ENCODE measurements at regions not wholly inside any gene's neighbourhood (a gene's known extent, or its start where the extent isn't known, plus 50 kb on each side); places are given as distances from the start of the nearest gene placed in this dataset.

DNA sequence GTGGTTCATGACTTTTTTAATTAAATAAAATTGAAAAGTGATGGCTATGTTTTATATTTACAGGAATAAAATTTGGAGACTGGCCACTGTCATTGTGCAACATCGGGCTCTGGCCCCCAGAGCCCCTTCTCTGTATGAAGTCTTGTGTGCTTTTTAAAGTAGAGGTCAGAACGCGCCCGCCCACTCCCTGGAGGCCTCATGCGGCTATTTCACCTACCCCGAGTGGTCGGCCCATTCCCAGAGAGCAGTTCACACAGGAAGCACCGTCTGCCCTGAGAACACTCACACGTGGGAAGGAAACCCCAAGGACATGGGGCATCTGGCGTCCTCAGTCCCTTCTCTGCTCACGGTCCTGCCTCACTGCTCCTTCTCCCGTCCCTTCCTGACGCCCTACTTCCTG, 296.9 kb upstream of the SALL3 start:
- Histone ChIP-seq H3K9ac (ENCODE audit: control insufficient read depth, extremely low read depth, insufficient read depth, low read length) (no peak overlapping the region), H3K27ac (ENCODE audit: control insufficient read depth, insufficient read depth, low read length) (no peak overlapping the region), H3K9me3 (ENCODE audit: control insufficient read depth, low read depth, low read length) (peaks cover 7% of the 10 kb centered on the region), H3K4me1 (ENCODE audit: control insufficient read depth, extremely low read depth, insufficient read depth, low read length) (no peaks in the 10 kb centered on the region), H4K20me1 (ENCODE audit: control insufficient read depth, extremely low read depth, insufficient read depth, low read length) (no peaks in the 10 kb centered on the region), H2AFZ (ENCODE audit: control insufficient read depth, low read length) (no peak overlapping the region), H3K9me1 (ENCODE audit: control insufficient read depth, extremely low read depth, insufficient read depth, low read length) (no peaks in the 10 kb centered on the region), H3K4me2 (ENCODE audit: control insufficient read depth, extremely low read depth, insufficient read depth, low read depth, low read length) (no peak overlapping the region), H3K4me3 (ENCODE audit: control insufficient read depth in 2 of 3, extremely low read depth in 1 of 3, insufficient read depth in 2 of 3, low read depth in 1 of 3, low read length in 3 of 3) (no peak overlapping the region), H3K36me3 (ENCODE audit: control insufficient read depth in 2 of 2, extremely low read depth in 1 of 2, insufficient read depth in 2 of 2, low read length in 2 of 2) (no peaks in the 10 kb centered on the region), H3K79me2 (ENCODE audit: control insufficient read depth, insufficient read depth, low read length) (no peaks in the 10 kb centered on the region), H3K27me3 (ENCODE audit: control insufficient read depth, extremely low read depth, insufficient read depth, low read length) (no peaks in the 10 kb centered on the region)
- DNase-seq (ENCODE audit: low read depth, low spot score) (no peak), FAIRE-seq (no peak)
- no peak for TF ChIP-seq EZH2 (IDR thresholded peaks at IDR 0.05; ENCODE audit: low read length)
- TF ChIP-seq, protein P1, sequence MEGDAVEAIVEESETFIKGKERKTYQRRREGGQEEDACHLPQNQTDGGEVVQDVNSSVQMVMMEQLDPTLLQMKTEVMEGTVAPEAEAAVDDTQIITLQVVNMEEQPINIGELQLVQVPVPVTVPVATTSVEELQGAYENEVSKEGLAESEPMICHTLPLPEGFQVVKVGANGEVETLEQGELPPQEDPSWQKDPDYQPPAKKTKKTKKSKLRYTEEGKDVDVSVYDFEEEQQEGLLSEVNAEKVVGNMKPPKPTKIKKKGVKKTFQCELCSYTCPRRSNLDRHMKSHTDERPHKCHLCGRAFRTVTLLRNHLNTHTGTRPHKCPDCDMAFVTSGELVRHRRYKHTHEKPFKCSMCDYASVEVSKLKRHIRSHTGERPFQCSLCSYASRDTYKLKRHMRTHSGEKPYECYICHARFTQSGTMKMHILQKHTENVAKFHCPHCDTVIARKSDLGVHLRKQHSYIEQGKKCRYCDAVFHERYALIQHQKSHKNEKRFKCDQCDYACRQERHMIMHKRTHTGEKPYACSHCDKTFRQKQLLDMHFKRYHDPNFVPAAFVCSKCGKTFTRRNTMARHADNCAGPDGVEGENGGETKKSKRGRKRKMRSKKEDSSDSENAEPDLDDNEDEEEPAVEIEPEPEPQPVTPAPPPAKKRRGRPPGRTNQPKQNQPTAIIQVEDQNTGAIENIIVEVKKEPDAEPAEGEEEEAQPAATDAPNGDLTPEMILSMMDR (optimal IDR thresholded peaks at IDR 0.05 in 1 of 3, IDR thresholded peaks at IDR 0.05 in 1 of 3, conservative IDR thresholded peaks at IDR 0.05 in 1 of 3; ENCODE audit: extremely low read depth in 1 of 3, insufficient read depth in 2 of 3, low read length in 3 of 3): no peak
- dilution Hi-C loops (cut with MboI; ENCODE audit: extremely low pct_ligation_motif_present, low sequenced_read_pairs): no loop called here

DNA sequence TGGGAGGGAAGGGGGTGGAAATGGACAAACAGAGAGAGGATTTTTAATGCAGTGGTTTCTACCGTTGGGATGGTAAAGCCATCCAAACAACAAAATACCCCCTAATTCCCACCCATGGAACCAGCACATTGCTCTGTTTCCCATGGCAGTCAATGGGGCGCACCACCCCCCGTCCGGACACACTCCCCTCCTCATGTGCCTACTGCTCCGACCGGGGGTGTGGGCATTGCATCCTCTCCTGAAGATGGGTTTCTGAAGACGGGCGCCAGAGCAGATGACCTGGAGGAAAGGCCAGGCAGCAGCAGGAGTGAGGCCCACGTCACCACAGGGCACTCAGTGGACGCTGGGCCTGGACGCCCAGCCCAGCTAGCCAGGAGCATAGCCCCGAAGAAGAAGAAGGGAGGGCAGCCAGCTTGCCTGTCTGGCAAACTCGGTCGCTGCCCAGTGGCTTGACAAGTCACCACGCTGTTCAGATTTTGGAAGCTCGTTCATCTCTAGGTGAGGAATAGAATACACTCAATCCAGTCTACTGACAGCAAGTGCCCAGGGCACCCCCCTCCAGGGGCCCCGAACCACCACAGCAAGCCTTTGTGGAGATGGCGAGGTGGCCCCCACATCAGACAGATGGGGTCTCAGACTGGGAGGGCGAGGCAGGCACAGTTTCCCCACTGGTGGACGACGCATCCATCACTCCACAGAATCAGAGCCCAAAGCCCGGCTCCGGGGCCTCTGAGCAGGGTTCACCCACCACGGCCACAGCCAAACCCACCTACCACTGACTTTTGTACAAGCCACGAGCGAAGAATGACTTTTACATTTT, 296.2 kb upstream of the SALL3 start:
- Histone ChIP-seq H3K36me3 (ENCODE audit: control insufficient read depth in 2 of 2, extremely low read depth in 1 of 2, insufficient read depth in 2 of 2, low read length in 2 of 2) (no peaks in the 10 kb centered on the region), H3K4me2 (ENCODE audit: control insufficient read depth, extremely low read depth, insufficient read depth, low read depth, low read length) (no peak overlapping the region), H4K20me1 (ENCODE audit: control insufficient read depth, extremely low read depth, insufficient read depth, low read length) (no peaks in the 10 kb centered on the region), H3K4me1 (ENCODE audit: control insufficient read depth, extremely low read depth, insufficient read depth, low read length) (no peaks in the 10 kb centered on the region), H3K79me2 (ENCODE audit: control insufficient read depth, insufficient read depth, low read length) (no peaks in the 10 kb centered on the region), H3K9me3 (ENCODE audit: control insufficient read depth, low read depth, low read length) (peaks cover 11% of the 10 kb centered on the region), H3K9me1 (ENCODE audit: control insufficient read depth, extremely low read depth, insufficient read depth, low read length) (no peaks in the 10 kb centered on the region), H3K27me3 (ENCODE audit: control insufficient read depth, extremely low read depth, insufficient read depth, low read length) (no peaks in the 10 kb centered on the region), H3K9ac (ENCODE audit: control insufficient read depth, extremely low read depth, insufficient read depth, low read length) (no peak overlapping the region), H3K27ac (ENCODE audit: control insufficient read depth, insufficient read depth, low read length) (no peak overlapping the region), H3K4me3 (ENCODE audit: control insufficient read depth in 2 of 3, extremely low read depth in 1 of 3, insufficient read depth in 2 of 3, low read depth in 1 of 3, low read length in 3 of 3) (no peak overlapping the region), H2AFZ (ENCODE audit: control insufficient read depth, low read length) (no peak overlapping the region)
- no peak for DNase-seq (ENCODE audit: low read depth, low spot score)
- no peak for FAIRE-seq
- dilution Hi-C loops (cut with MboI; ENCODE audit: extremely low pct_ligation_motif_present, low sequenced_read_pairs): no loop called here
- TF ChIP-seq EZH2 (IDR thresholded peaks at IDR 0.05; ENCODE audit: low read length): no peak
- TF ChIP-seq, protein P1 (optimal IDR thresholded peaks at IDR 0.05 in 1 of 3, IDR thresholded peaks at IDR 0.05 in 1 of 3, conservative IDR thresholded peaks at IDR 0.05 in 1 of 3; ENCODE audit: extremely low read depth in 1 of 3, insufficient read depth in 2 of 3, low read length in 3 of 3): no peak

Data from keratinocyte (primary cell).